ENCODE measurements at regions not wholly inside any gene's neighbourhood (a gene's known extent, or its start where the extent isn't known, plus 50 kb on each side); places are given as distances from the start of the nearest gene placed in this dataset.

GRCh38 chr10:78778444-78779338, 290.1 kb upstream of the ZMIZ1 start:
- intact Hi-C loops (cut with micrococcal nuclease; ENCODE audit: unreplicated experiment), result no loop called here
- Histone ChIP-seq H3K9me3 (ENCODE audit: low read depth, low read length, poor library complexity, severe bottlenecking) (no peaks in the 10 kb centered on the region), H3K27me3 (replicated peaks; ENCODE audit: insufficient read depth, low read depth, low read length, poor library complexity) (no peaks in the 10 kb centered on the region), H3K4me3 (ENCODE audit: low read depth, low read length, poor library complexity, severe bottlenecking) (no peak overlapping the region), H3K4me1 (ENCODE audit: insufficient read depth, low read length, poor library complexity, severe bottlenecking) (no peaks in the 10 kb centered on the region), H3K36me3 (ENCODE audit: insufficient read depth, low read length, poor library complexity, severe bottlenecking) (no peaks in the 10 kb centered on the region), H3K27ac (ENCODE audit: low read depth, low read length, poor library complexity, severe bottlenecking) (no peak overlapping the region)
- no TSS peak for BruUV-seq (replicated peaks)
- ChIA-PET POLR2A (ENCODE audit: low non-redundant PET) (interaction anchor here (0.6 kb wide), 1 partner anchor 185 kb away, joined by 4 read pairs; no protein-coding TSS in a partner anchor), CTCF (no interaction called here)
- TF ChIP-seq CTCF (conservative IDR thresholded peaks at IDR 0.05; ENCODE audit: low read depth, low read length), result no peak
- TF ChIP-seq EZH2 (IDR thresholded peaks at IDR 0.05; ENCODE audit: borderline replicate concordance, low read depth, low read length, poor library complexity, severe bottlenecking), result no peak
- no peak for DNase-seq (ENCODE audit: low spot score)

GRCh38 chr10:78779339-78779955, 289.3 kb upstream of the ZMIZ1 start:
- ChIA-PET CTCF (no interaction called here), POLR2A (ENCODE audit: low non-redundant PET) (no interaction called here)
- Histone ChIP-seq H3K36me3 (ENCODE audit: insufficient read depth, low read length, poor library complexity, severe bottlenecking) (no peaks in the 10 kb centered on the region), H3K9me3 (ENCODE audit: low read depth, low read length, poor library complexity, severe bottlenecking) (no peaks in the 10 kb centered on the region), H3K27me3 (replicated peaks; ENCODE audit: insufficient read depth, low read depth, low read length, poor library complexity) (no peaks in the 10 kb centered on the region), H3K4me3 (ENCODE audit: low read depth, low read length, poor library complexity, severe bottlenecking) (no peak overlapping the region), H3K4me1 (ENCODE audit: insufficient read depth, low read length, poor library complexity, severe bottlenecking) (no peaks in the 10 kb centered on the region), H3K27ac (ENCODE audit: low read depth, low read length, poor library complexity, severe bottlenecking) (no peak overlapping the region)
- no peak for DNase-seq (ENCODE audit: low spot score)
- TF ChIP-seq CTCF (conservative IDR thresholded peaks at IDR 0.05; ENCODE audit: low read depth, low read length) (no peak), EZH2 (IDR thresholded peaks at IDR 0.05; ENCODE audit: borderline replicate concordance, low read depth, low read length, poor library complexity, severe bottlenecking) (no peak)
- no TSS peak for BruUV-seq (replicated peaks)
- intact Hi-C loops (cut with micrococcal nuclease; ENCODE audit: unreplicated experiment), result no loop called here

DNA sequence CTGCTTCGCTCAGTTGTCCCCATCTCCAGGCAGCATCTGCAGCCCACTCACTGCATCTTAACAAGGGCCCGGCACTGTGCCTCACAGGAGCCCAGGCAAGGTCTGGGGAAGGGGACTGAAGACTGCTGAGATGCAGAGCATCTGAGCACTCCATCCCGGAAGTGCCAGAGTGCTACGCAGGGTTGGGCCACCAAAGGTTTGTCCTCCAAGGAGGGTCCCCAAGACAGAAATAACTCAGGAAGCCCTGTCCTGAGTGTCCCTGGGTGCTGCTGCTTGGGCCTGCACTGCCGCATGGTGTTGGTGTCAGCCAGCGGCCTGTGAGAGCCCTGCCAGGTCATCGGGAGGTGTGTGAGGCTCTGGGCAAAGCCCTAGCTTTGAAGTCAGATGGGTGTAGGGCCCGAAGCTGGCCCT, 288.2 kb upstream of the ZMIZ1 start:
- ChIA-PET CTCF (no interaction called here), POLR2A (ENCODE audit: low non-redundant PET) (no interaction called here)
- H3K4me3 ChIP-seq (ENCODE audit: low read depth, low read length, poor library complexity, severe bottlenecking), result no peak overlapping the region

More for the DNA sequence above, 288.2 kb upstream of the ZMIZ1 start:
- Histone ChIP-seq H3K36me3 (ENCODE audit: insufficient read depth, low read length, poor library complexity, severe bottlenecking) (no peaks in the 10 kb centered on the region), H3K4me1 (ENCODE audit: insufficient read depth, low read length, poor library complexity, severe bottlenecking) (no peaks in the 10 kb centered on the region), H3K27me3 (replicated peaks; ENCODE audit: insufficient read depth, low read depth, low read length, poor library complexity) (no peaks in the 10 kb centered on the region), H3K27ac (ENCODE audit: low read depth, low read length, poor library complexity, severe bottlenecking) (no peak overlapping the region), H3K9me3 (ENCODE audit: low read depth, low read length, poor library complexity, severe bottlenecking) (no peaks in the 10 kb centered on the region)
- no peak for TF ChIP-seq EZH2 (IDR thresholded peaks at IDR 0.05; ENCODE audit: borderline replicate concordance, low read depth, low read length, poor library complexity, severe bottlenecking)
- no peak for DNase-seq (ENCODE audit: low spot score)
- BruUV-seq (replicated peaks), result no TSS peak
- intact Hi-C loops (cut with micrococcal nuclease; ENCODE audit: unreplicated experiment), result no loop called here
